Endothelial cell of umbilical vein (primary cell): ENCODE measurements at regions not wholly inside any gene's neighbourhood (a gene's known extent, or its start where the extent isn't known, plus 50 kb on each side); places are given as distances from the start of the nearest gene placed in this dataset.

Source experiments
- BruUV-seq: library from RNA; stranded (reverse); fragments of 400-500 nt; replicated peaks from 2 replicates; lab custom pipeline; 2021; lab: Mats Ljungman, UMichigan
- CTCF ChIA-PET: fragments of 300-600, 350-600 bp; sonication (Branson Sonifier 250); formaldehyde crosslinking; loops from one replicate; lab custom pipeline; 2021; ENCODE audit warnings: antibody characterized with exemption, inconsistent platforms; lab: Charles Lee
- POLR2A ChIA-PET: fragments of 300-600, 350-600 bp; sonication (Branson Sonifier 250); formaldehyde crosslinking; loops from one replicate; lab custom pipeline; 2021; ENCODE audit warnings: antibody characterized with exemption, inconsistent platforms; lab: Charles Lee
- DNase-seq: peaks from one replicate; pipeline ENCODE4 v3.0.0-alpha.2; 2011; ENCODE audit warnings: low read depth, low spot score
- FAIRE-seq: peaks from 2 replicates; lab custom pipeline; 2011; peaks lifted over from hg19 to GRCh38; lab: Jason Lieb, UNC
- H2AFZ ChIP-seq: 2 replicates; pipeline ENCODE4 v1.6.0; 2012; ENCODE audit warnings: low read depth, low read length, control low read depth, inconsistent platforms
- H3K27ac ChIP-seq: 2 replicates; pipeline ENCODE4 v1.5.1; 2011; ENCODE audit warnings: low read depth, mild to moderate bottlenecking, control low read depth, low read length, moderate library complexity; ENCODE audit not compliant: insufficient read depth
- H3K27me3 ChIP-seq, 2 experiments: 2 replicates each; pipeline versions ENCODE4 v1.6.0 to v1.6.1; 2011; ENCODE audit warnings: low read length in 2 of 2, mixed read lengths in 1 of 2; ENCODE audit not compliant: control insufficient read depth in 2 of 2, insufficient read depth in 2 of 2
- H3K36me3 ChIP-seq, 2 experiments: 2 replicates in 1 of 2; 3 replicates in 1 of 2; pipeline ENCODE4 v1.5.1; 2011; ENCODE audit warnings: low read length in 2 of 2, mild to moderate bottlenecking in 1 of 2, moderate library complexity in 1 of 2; ENCODE audit not compliant: control insufficient read depth in 2 of 2, insufficient read depth in 2 of 2; ENCODE audit errors: extremely low read depth in 1 of 2
- H3K4me1 ChIP-seq: 3 replicates; pipeline ENCODE4 v1.5.1; 2011; ENCODE audit warnings: mild to moderate bottlenecking, low read length; ENCODE audit not compliant: control insufficient read depth, insufficient read depth; ENCODE audit errors: extremely low read depth
- H3K4me2 ChIP-seq: 2 replicates; pipeline ENCODE4 v1.6.1; 2011; ENCODE audit warnings: low read length, control low read depth, mixed read lengths; ENCODE audit not compliant: insufficient read depth
- H3K4me3 ChIP-seq, 3 experiments: fragments of 200-600 bp in 1 of 3; sonication (generic), shearing (Covaris generic) in 1 of 3; replicated peaks in 1 of 3; 2 replicates each; pipeline ENCODE4 v1.5.1; 2011 to 2016; ENCODE audit warnings: control low read depth in 3 of 3, low read length in 3 of 3, mild to moderate bottlenecking in 2 of 3, inconsistent platforms in 1 of 3, low read depth in 1 of 3, moderate library complexity in 1 of 3; ENCODE audit not compliant: insufficient read depth in 1 of 3
- H3K79me2 ChIP-seq: 2 replicates; pipeline ENCODE4 v1.6.0; 2012; ENCODE audit warnings: low read length, inconsistent platforms; ENCODE audit not compliant: control insufficient read depth, insufficient read depth
- H3K9ac ChIP-seq: replicated peaks from 2 replicates; pipeline ENCODE3; 2011; ENCODE audit warnings: low read length, control low read depth; ENCODE audit not compliant: insufficient read depth; ENCODE audit errors: extremely low read depth
- H3K9me1 ChIP-seq: replicated peaks from 3 replicates; pipeline ENCODE4 v1.6.0; 2011; ENCODE audit warnings: mild to moderate bottlenecking, low read length; ENCODE audit not compliant: control insufficient read depth, insufficient read depth; ENCODE audit errors: extremely low read depth
- H3K9me3 ChIP-seq: replicated peaks from 2 replicates; pipeline ENCODE4 v1.5.1; 2012; ENCODE audit warnings: low read length, inconsistent platforms; ENCODE audit not compliant: control insufficient read depth, insufficient read depth
- H4K20me1 ChIP-seq: replicated peaks from 2 replicates; pipeline ENCODE3; 2011; ENCODE audit warnings: mild to moderate bottlenecking, low read length; ENCODE audit not compliant: control insufficient read depth, insufficient read depth; ENCODE audit errors: extremely low read depth
- EZH2 ChIP-seq: IDR thresholded peaks from 2 replicates; pipeline ENCODE4 v1.6.1; 2012; ENCODE audit warnings: borderline replicate concordance, low read depth, mild to moderate bottlenecking, moderate library complexity, low read length, inconsistent platforms; ENCODE audit not compliant: severe bottlenecking
- FOS ChIP-seq: IDR thresholded peaks from 2 replicates; pipeline ENCODE4 v1.6.1; 2011; ENCODE audit warnings: mild to moderate bottlenecking, low read length, moderate library complexity, borderline replicate concordance; ENCODE audit not compliant: insufficient read depth
- GATA2 ChIP-seq: IDR thresholded peaks from 2 replicates; pipeline ENCODE4 v1.7.0; 2011; ENCODE audit warnings: low read depth, mild to moderate bottlenecking, moderate library complexity, mixed read lengths, low read length; ENCODE audit not compliant: insufficient read length, insufficient read depth
- JUN ChIP-seq: IDR thresholded peaks from 2 replicates; pipeline ENCODE4 v1.6.1; 2011; ENCODE audit warnings: borderline replicate concordance, low read depth; ENCODE audit not compliant: insufficient read length, insufficient read depth
- MAX ChIP-seq: IDR thresholded peaks from 2 replicates; pipeline ENCODE4 v1.6.1; 2011; ENCODE audit not compliant: insufficient read depth, insufficient read length
- MYC ChIP-seq: IDR thresholded peaks from one replicate; pipeline ENCODE4 v1.6.1; 2011; ENCODE audit warnings: mild to moderate bottlenecking, low read depth, low read length
- POLR2A ChIP-seq: IDR thresholded peaks from 2 replicates; pipeline ENCODE4 v1.6.1; 2012; ENCODE audit warnings: low read depth, mild to moderate bottlenecking, control low read depth, low read length
- POLR2AphosphoS5 ChIP-seq: IDR thresholded peaks from 2 replicates; pipeline ENCODE4 v1.6.1; 2012; ENCODE audit warnings: low read depth, mild to moderate bottlenecking, control low read depth, low read length, moderate library complexity; ENCODE audit not compliant: insufficient read depth
- dilution Hi-C: fragments of 300-500 bp; cut with MboI; formaldehyde crosslinking; loops from one replicate; pipeline ENCODE4 v1.15.0; 2019; ENCODE audit warnings: low sequenced_read_pairs; ENCODE audit not compliant: extremely low pct_ligation_motif_present
- intact Hi-C: fragments of 100-400 bp; cut with micrococcal nuclease; formaldehyde crosslinking; loops from one replicate; pipeline ENCODE4 v1.10.0; 2022
- TF ChIP-seq, protein P1 (sequence below), 2 donors: IDR thresholded peaks; 1 replicate in 1 of 2; 2 replicates in 1 of 2; pipeline ENCODE4 v1.5.1; 2011; ENCODE audit warnings: low read length in 2 of 2, mild to moderate bottlenecking in 2 of 2, moderate library complexity in 2 of 2, control low read depth in 1 of 2, inconsistent platforms in 1 of 2, low read depth in 1 of 2; ENCODE audit not compliant: insufficient read depth in 1 of 2; ENCODE audit errors: extremely low read depth in 1 of 2

DNA sequence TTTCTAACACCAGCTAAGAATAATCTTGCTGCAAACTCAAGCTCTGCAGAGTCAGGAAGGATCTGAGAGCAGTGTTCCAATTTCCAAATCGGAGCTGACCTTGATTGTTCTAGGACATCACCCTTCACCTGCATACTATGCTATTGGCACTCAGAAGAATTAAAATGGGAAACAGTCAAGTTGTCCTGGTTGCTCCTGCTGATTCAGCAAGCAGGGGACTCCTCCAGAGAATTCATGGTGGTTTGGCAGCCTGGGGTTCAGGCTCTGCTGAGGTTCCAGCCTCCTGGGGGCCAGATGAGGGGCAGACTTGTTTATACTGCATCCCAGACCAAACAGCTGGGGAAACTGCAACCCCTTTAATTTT is 213.7 kb upstream of the ADAMTS9 start:
- intact Hi-C loops (no loop called here), dilution Hi-C loops (no loop called here)
- no peak for TF ChIP-seq MAX
- TF ChIP-seq JUN: no peak
- TF ChIP-seq EZH2: no peak
- TF ChIP-seq POLR2A: no peak
- no peak for TF ChIP-seq MYC
- TF ChIP-seq FOS: no peak
- Histone ChIP-seq H3K9me3 (no peaks in the 10 kb centered on the region), H3K4me1 (peaks cover 8% of the 10 kb centered on the region), H3K27ac (no peak overlapping the region), H2AFZ (no peak overlapping the region), H3K4me2 (no peak overlapping the region), H4K20me1 (no peaks in the 10 kb centered on the region), H3K4me3 (no peak overlapping the region), H3K36me3 (no peaks in the 10 kb centered on the region), H3K9ac (no peak overlapping the region), H3K9me1 (no peaks in the 10 kb centered on the region), H3K27me3 (no peaks in the 10 kb centered on the region), H3K79me2 (no peaks in the 10 kb centered on the region)
- no peak for DNase-seq
- FAIRE-seq: no peak
- BruUV-seq: no TSS peak
- ChIA-PET CTCF (interaction anchor here (1.1 kb wide), 1 partner anchor 11 kb away, joined by 4 read pairs; no protein-coding TSS in a partner anchor), POLR2A (no interaction called here)

DNA sequence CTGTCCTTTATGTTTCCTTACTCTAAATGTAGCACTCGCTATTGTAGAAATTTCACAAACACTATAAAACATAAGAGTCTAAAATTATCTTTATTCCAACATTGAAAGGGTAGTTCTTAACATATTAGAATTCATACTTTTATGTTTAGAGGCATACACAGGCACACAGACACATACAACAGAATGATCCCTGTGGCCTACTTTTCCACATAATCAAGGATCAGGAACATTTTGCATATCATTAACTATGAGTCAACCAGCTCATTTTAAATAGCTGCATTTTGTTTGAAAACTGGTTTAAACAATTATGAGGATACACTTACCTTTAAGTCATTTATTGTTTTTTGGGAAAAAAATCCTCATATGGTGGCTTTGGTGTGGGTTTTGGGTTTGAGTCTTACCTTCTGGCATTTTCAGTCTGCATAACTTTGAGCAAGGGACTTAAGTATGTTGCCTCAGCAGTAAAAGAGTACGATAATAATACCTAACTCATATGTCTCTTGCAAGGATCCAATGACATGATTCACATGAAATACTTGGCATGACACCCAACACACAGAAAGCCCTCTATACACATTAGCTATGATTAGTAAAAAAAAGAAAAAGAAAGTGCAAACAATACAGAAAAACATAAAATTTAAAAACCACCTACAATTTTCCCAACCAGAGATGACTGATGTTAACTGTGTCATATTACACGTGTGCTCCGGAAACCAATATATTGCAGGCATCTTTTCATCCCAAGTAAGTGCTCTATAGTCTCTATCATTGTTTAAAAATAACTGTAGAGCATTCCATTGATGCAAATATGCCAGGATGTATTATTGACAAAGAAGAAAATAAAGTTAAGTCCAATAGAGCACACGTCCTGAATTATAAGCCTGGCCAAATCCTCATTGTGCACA is 213.1 kb upstream of the ADAMTS9 start:
- no peak overlapping the region for H3K9ac ChIP-seq
- DNase-seq (no peak), FAIRE-seq (no peak)
- no peak overlapping the region for H3K4me3 ChIP-seq
- TF ChIP-seq MAX: no peak
- no peak for TF ChIP-seq JUN
- TF ChIP-seq, protein P1, sequence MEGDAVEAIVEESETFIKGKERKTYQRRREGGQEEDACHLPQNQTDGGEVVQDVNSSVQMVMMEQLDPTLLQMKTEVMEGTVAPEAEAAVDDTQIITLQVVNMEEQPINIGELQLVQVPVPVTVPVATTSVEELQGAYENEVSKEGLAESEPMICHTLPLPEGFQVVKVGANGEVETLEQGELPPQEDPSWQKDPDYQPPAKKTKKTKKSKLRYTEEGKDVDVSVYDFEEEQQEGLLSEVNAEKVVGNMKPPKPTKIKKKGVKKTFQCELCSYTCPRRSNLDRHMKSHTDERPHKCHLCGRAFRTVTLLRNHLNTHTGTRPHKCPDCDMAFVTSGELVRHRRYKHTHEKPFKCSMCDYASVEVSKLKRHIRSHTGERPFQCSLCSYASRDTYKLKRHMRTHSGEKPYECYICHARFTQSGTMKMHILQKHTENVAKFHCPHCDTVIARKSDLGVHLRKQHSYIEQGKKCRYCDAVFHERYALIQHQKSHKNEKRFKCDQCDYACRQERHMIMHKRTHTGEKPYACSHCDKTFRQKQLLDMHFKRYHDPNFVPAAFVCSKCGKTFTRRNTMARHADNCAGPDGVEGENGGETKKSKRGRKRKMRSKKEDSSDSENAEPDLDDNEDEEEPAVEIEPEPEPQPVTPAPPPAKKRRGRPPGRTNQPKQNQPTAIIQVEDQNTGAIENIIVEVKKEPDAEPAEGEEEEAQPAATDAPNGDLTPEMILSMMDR (IDR thresholded peaks at IDR 0.05; ENCODE audit: extremely low read depth in 1 of 2, insufficient read depth in 1 of 2, low read depth in 1 of 2, low read length in 2 of 2): no peak
- TF ChIP-seq POLR2AphosphoS5: no peak
- no peak for TF ChIP-seq FOS
- TF ChIP-seq GATA2: no peak
- no peak for TF ChIP-seq MYC
- TF ChIP-seq POLR2A: no peak
- TF ChIP-seq EZH2: no peak
- no peaks in the 10 kb centered on the region for H3K9me3 ChIP-seq
- ChIA-PET CTCF (interaction anchor here (1.1 to 1.2 kb wide), 2 partner anchors 11 to 23 kb away, joined by 3 to 4 read pairs; no protein-coding TSS in a partner anchor), POLR2A (no interaction called here)
- H3K9me1 ChIP-seq: no peaks in the 10 kb centered on the region
- no peak overlapping the region for H2AFZ ChIP-seq
- no peaks in the 10 kb centered on the region for H4K20me1 ChIP-seq
- H3K27me3 ChIP-seq: no peaks in the 10 kb centered on the region
- no peak overlapping the region for H3K27ac ChIP-seq
- no TSS peak for BruUV-seq
- H3K4me1 ChIP-seq: peaks cover 8% of the 10 kb centered on the region
- dilution Hi-C loops: no loop called here
- intact Hi-C loops: no loop called here
- H3K36me3 ChIP-seq: no peaks in the 10 kb centered on the region
- H3K4me2 ChIP-seq: no peak overlapping the region
- no peaks in the 10 kb centered on the region for H3K79me2 ChIP-seq
